Mucosa of rectum (tissue), 2 donors: ENCODE measurements at regions not wholly inside any gene's neighbourhood (a gene's known extent, or its start where the extent isn't known, plus 50 kb on each side); places are given as distances from the start of the nearest gene placed in this dataset.

Experiments
- H3K27ac ChIP-seq, 2 donors: one replicate each; pipeline ENCODE4 v1.7.0; 2013; ENCODE audit warnings: inconsistent platforms in 2 of 2, low read depth in 2 of 2, low read length in 2 of 2
- H3K27me3 ChIP-seq, 2 donors: one replicate each; pipeline ENCODE4 v1.7.0; 2013; ENCODE audit warnings: low read length in 2 of 2; ENCODE audit not compliant: control insufficient read depth in 2 of 2, insufficient read depth in 2 of 2
- H3K36me3 ChIP-seq, 2 donors: one replicate each; pipeline ENCODE4 v1.7.0; 2013; ENCODE audit warnings: low read length in 2 of 2; ENCODE audit not compliant: control insufficient read depth in 2 of 2, insufficient read depth in 2 of 2
- H3K4me1 ChIP-seq, 2 donors: one replicate each; pipeline ENCODE4 v1.7.0; 2013; ENCODE audit warnings: low read length in 2 of 2, mild to moderate bottlenecking in 1 of 2; ENCODE audit not compliant: control insufficient read depth in 2 of 2, insufficient read depth in 2 of 2
- H3K4me3 ChIP-seq, 2 donors: one replicate each; pipeline ENCODE4 v1.7.0; 2013; ENCODE audit warnings: low read length in 2 of 2
- H3K9ac ChIP-seq, 2 donors: one replicate each; pipeline ENCODE4 v1.7.0; 2013; ENCODE audit warnings: low read length in 2 of 2, low read depth in 1 of 2, mild to moderate bottlenecking in 1 of 2
- H3K9me3 ChIP-seq, 2 donors: one replicate each; pipeline ENCODE4 v1.7.0; 2013; ENCODE audit warnings: low read length in 2 of 2; ENCODE audit not compliant: control insufficient read depth in 2 of 2
- donor health status: healthy.
- donor health status: Normal muscosa, but diverticular disease.

- H3K4me1 ChIP-seq = no peaks in the 10 kb centered on the region
- H3K9ac ChIP-seq = no peak overlapping the region
- H3K36me3 ChIP-seq = no peaks in the 10 kb centered on the region
- no peak overlapping the region for H3K4me3 ChIP-seq
- no peaks in the 10 kb centered on the region for H3K9me3 ChIP-seq
- H3K27me3 ChIP-seq = no peaks in the 10 kb centered on the region
- H3K27ac ChIP-seq = no peak overlapping the region
These were observed 422.5 kb upstream of the PDE3A start for GRCh38 chr12:19945559-19946435.

DNA sequence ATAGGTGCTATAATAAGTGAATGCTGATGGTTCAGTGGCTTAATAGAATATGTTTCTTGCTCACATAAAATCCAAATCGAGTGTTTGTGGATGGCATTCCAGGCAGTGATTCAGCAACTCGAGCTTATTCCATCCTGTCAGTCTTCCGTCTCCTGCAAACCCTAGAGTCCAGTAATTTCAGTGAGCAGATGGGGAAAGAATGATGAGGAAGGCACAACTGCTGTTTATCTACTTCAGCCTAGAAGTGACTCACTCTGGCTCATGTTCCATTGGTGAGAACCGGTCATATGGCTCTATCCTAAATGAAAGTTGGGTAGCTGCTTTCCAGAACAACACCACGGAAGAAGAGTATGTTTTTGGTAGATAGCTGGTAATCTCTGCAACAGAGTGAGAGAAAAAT, 421.8 kb upstream of the PDE3A start:
- Histone ChIP-seq H3K4me3 (no peak overlapping the region), H3K4me1 (no peaks in the 10 kb centered on the region), H3K27me3 (no peaks in the 10 kb centered on the region), H3K27ac (no peak overlapping the region), H3K9ac (no peak overlapping the region), H3K36me3 (no peaks in the 10 kb centered on the region), H3K9me3 (no peaks in the 10 kb centered on the region)

DNA sequence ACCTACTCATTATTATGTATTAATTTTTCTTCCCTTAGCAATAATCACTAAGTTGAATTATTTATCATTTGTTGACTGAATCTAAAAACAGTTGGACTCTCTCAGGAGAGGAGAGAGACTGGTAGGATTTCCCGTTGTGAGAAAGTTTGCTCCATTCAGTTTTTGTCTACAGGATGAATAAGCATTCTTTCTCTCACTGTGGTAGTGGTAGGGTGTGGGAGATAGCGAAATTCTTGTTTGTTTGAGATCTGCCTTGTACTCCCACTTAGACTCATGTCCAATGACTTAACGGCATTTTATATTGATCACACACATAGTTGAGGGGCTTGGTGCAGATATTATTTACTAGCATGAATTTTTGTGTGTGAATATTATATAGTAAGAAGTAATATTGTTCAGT, 421.0 kb upstream of the PDE3A start:
- H3K9me3 ChIP-seq = no peaks in the 10 kb centered on the region
- no peak overlapping the region for H3K4me3 ChIP-seq
- no peak overlapping the region for H3K9ac ChIP-seq
- no peaks in the 10 kb centered on the region for H3K27me3 ChIP-seq
- no peaks in the 10 kb centered on the region for H3K4me1 ChIP-seq
- H3K36me3 ChIP-seq = no peaks in the 10 kb centered on the region
- no peak overlapping the region for H3K27ac ChIP-seq

- no peaks in the 10 kb centered on the region for H3K36me3 ChIP-seq
- H3K9ac ChIP-seq = no peak overlapping the region
- no peaks in the 10 kb centered on the region for H3K4me1 ChIP-seq
- H3K27me3 ChIP-seq = no peaks in the 10 kb centered on the region
- no peak overlapping the region for H3K27ac ChIP-seq
- H3K4me3 ChIP-seq = no peak overlapping the region
- no peaks in the 10 kb centered on the region for H3K9me3 ChIP-seq
These were observed 416.7 kb upstream of the PDE3A start for GRCh38 chr12:19951664-19952063.

DNA sequence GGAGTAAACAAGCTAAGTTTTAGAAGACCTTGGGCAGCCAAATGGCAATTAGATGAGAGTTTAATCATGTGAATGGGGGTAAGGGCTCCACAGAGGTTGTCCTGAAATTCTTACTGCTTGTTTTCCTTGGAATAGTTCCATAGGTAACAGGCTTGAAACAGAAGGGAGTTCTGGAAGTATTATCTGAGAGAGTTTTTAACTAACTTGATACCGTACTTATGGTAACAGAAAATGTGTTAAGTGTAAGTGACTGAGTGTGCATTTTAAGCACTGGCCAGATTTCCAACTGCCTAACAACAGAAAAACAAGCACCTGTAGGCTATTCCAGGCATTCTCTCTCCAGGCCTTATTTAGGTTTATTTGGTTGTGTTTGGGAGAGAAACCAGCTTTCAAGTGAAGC, 414.6 kb upstream of the PDE3A start:
- H3K4me3 ChIP-seq = no peak overlapping the region
- H3K36me3 ChIP-seq = no peaks in the 10 kb centered on the region
- no peaks in the 10 kb centered on the region for H3K27me3 ChIP-seq
- H3K27ac ChIP-seq = no peak overlapping the region
- H3K9ac ChIP-seq = no peak overlapping the region
- no peaks in the 10 kb centered on the region for H3K4me1 ChIP-seq
- H3K9me3 ChIP-seq = no peaks in the 10 kb centered on the region

- Histone ChIP-seq H3K4me1 (no peaks in the 10 kb centered on the region), H3K36me3 (no peaks in the 10 kb centered on the region), H3K27ac (no peak overlapping the region), H3K27me3 (no peaks in the 10 kb centered on the region), H3K9me3 (no peaks in the 10 kb centered on the region), H3K9ac (no peak overlapping the region), H3K4me3 (no peak overlapping the region)
These were observed 414.2 kb upstream of the PDE3A start for GRCh38 chr12:19954163-19954562.

DNA sequence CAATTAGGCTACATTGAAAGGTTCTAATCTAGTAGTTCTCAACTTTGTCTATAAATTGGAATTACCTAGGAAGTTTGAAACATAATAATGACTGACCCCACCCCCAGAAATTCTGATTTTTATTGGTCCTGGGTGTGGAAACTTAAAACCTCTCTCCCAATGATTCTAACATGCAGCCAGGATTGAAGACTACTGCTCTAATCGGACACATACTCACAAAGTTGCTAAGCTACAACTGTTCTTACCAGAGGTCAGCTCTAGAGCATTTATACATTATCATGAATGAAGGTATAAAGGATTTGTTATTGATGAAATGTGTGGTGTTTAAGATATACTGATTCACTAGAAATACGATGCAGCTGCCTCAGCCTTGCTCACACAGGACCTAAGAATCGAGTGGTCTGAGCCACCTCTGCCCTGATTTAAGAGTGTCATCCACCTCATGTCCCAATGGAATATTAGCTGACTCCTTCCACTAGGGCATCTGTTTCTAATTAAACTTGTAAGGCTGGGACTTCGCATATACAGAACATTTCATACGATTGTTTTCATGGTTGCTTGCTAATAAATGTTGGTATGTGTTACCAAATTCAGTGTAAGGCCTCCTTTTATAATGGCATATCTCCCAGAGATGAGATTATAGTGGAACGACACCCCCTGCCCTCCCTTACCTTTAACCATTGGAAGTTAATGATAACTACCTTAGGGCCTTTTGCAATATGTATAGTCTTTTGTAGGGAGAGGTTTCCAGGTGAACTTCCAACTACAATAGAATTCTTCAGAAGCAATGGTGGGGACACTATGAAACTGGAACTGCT, 410.8 kb upstream of the PDE3A start:
- Histone ChIP-seq H3K4me3 (no peak overlapping the region), H3K9ac (no peak overlapping the region), H3K9me3 (no peaks in the 10 kb centered on the region), H3K27ac (no peak overlapping the region), H3K4me1 (no peaks in the 10 kb centered on the region), H3K36me3 (no peaks in the 10 kb centered on the region), H3K27me3 (no peaks in the 10 kb centered on the region)

DNA sequence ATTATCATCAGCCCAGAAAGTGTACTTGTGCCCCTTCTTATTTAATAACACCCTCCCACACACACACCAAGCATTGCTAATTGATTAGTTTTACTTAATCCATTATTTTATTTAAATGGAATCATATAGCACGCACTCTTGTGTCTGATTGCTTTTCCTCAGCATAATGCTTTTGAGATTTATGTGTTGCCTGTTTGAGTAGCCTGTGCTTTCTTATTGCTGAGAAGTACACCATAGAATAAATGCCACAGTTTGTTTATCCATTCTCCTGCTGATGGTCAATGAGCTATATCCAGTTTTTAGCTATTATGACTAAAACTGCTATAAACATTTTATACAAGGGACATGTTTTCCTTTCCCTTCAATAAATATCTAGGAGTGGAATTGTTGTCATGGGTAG, 409.9 kb upstream of the PDE3A start:
- Histone ChIP-seq H3K4me3 (no peak overlapping the region), H3K4me1 (no peaks in the 10 kb centered on the region), H3K27ac (no peak overlapping the region), H3K27me3 (no peaks in the 10 kb centered on the region), H3K9ac (no peak overlapping the region), H3K9me3 (no peaks in the 10 kb centered on the region), H3K36me3 (no peaks in the 10 kb centered on the region)

- no peaks in the 10 kb centered on the region for H3K27me3 ChIP-seq
- no peak overlapping the region for H3K27ac ChIP-seq
- no peak overlapping the region for H3K9ac ChIP-seq
- H3K4me3 ChIP-seq = no peak overlapping the region
- H3K4me1 ChIP-seq = no peaks in the 10 kb centered on the region
- H3K36me3 ChIP-seq = no peaks in the 10 kb centered on the region
- no peaks in the 10 kb centered on the region for H3K9me3 ChIP-seq
These were observed 409.0 kb upstream of the PDE3A start for GRCh38 chr12:19959353-19959752.

DNA sequence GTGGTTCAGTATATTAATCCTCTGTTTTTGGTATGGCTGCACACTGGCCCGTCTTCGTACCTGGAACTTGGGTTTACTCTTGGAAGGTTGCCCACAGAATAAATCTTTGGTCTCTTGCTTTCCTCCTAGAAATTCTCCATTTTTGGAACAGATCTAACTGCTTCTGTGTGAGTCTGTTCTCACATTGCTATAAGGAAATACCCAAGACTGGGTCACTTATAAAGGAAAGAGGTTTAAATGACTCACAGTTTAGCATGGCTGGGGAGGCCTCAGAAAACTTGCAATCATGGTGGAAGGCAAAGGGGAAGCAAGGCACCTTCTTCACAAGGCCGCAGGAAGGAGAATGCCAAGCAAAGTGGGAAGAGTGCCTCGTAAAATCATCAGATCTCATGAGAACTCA, 407.8 kb upstream of the PDE3A start:
- H3K4me3 ChIP-seq = no peak overlapping the region
- H3K9me3 ChIP-seq = no peaks in the 10 kb centered on the region
- no peak overlapping the region for H3K27ac ChIP-seq
- H3K4me1 ChIP-seq = no peaks in the 10 kb centered on the region
- no peak overlapping the region for H3K9ac ChIP-seq
- no peaks in the 10 kb centered on the region for H3K27me3 ChIP-seq
- H3K36me3 ChIP-seq = no peaks in the 10 kb centered on the region
